GM21576 (cell line): ENCODE measurements at regions not wholly inside any gene's neighbourhood (a gene's known extent, or its start where the extent isn't known, plus 50 kb on each side); places are given as distances from the start of the nearest gene placed in this dataset.
"Not testable (repeated sequence)": the region's sequence is repeated elsewhere in the genome, so short reads cannot be mapped to it uniquely, and the experiment has no call there.

Experiments
- ATAC-seq: cut with Tn5 transposase; IDR thresholded peaks from one replicate; pipeline ENCODE4 v1.9.1; 2021; ENCODE audit warnings: mild to moderate bottlenecking, moderate library complexity; ENCODE audit not compliant: unreplicated experiment

GRCh38 chr14:44721395-44721794 is 214.3 kb upstream of the FSCB start:
- ATAC-seq, result not testable (repeated sequence)

- ATAC-seq, result no peak
Observed at GRCh38 chr14:44720707-44721106, 213.6 kb upstream of the FSCB start.

GRCh38 chr14:44712024-44712815 is 205.1 kb upstream of the FSCB start:
- ATAC-seq, result no peak

- ATAC-seq, result no peak
Observed at GRCh38 chr14:44701563-44702263, 194.6 kb upstream of the FSCB start.

GRCh38 chr14:44700694-44701093 is 193.6 kb upstream of the FSCB start:
- ATAC-seq, result no peak

- ATAC-seq, result no peak
Observed at GRCh38 chr14:44700184-44700583, 193.1 kb upstream of the FSCB start.

- ATAC-seq, result no peak
Observed at GRCh38 chr14:44699391-44699790, 192.3 kb upstream of the FSCB start.

GRCh38 chr14:44669496-44669895 is 162.4 kb upstream of the FSCB start:
- no peak for ATAC-seq

GRCh38 chr14:44663136-44663535 is 156.1 kb upstream of the FSCB start:
- ATAC-seq, result no peak

- no peak for ATAC-seq
Observed at GRCh38 chr14:44662250-44662891, 155.3 kb upstream of the FSCB start.

- ATAC-seq, result no peak
Observed at GRCh38 chr14:44658389-44658696, 151.3 kb upstream of the FSCB start.

- ATAC-seq, result no peak
Observed at GRCh38 chr14:44657696-44658388, 150.8 kb upstream of the FSCB start.

- ATAC-seq, result no peak
Observed at GRCh38 chr14:44657203-44657602, 150.1 kb upstream of the FSCB start.

GRCh38 chr14:44654591-44654990 is 147.5 kb upstream of the FSCB start:
- no peak for ATAC-seq

GRCh38 chr14:44653641-44654040 is 146.6 kb upstream of the FSCB start:
- no peak for ATAC-seq

- no peak for ATAC-seq
Observed at GRCh38 chr14:44652640-44653039, 145.6 kb upstream of the FSCB start.

GRCh38 chr14:44649061-44649460 is 142.0 kb upstream of the FSCB start:
- no peak for ATAC-seq

- no peak for ATAC-seq
Observed at GRCh38 chr14:44640416-44640815, 133.3 kb upstream of the FSCB start.

GRCh38 chr14:44639781-44640385 is 132.8 kb upstream of the FSCB start:
- ATAC-seq, result no peak

- no peak for ATAC-seq
Observed at GRCh38 chr14:44634692-44635091, 127.6 kb upstream of the FSCB start.

GRCh38 chr14:44626423-44626822 is 119.3 kb upstream of the FSCB start:
- no peak for ATAC-seq
